H1 (cell line): ENCODE measurements at regions not wholly inside any gene's neighbourhood (a gene's known extent, or its start where the extent isn't known, plus 50 kb on each side); places are given as distances from the start of the nearest gene placed in this dataset.

ENCODE experiments used
- ASH2L ChIP-seq: fragments of 200-600, 300-600 bp; sonication (generic); IDR thresholded peaks from one replicate; pipeline ENCODE4 v1.7.1; 2017; ENCODE audit warnings: low read length
- CHD1 ChIP-seq: IDR thresholded peaks from 2 replicates; pipeline ENCODE4 v1.6.1; 2012; ENCODE audit warnings: low read depth, low read length, improper control_type of control experiment
- FOSL1 ChIP-seq: IDR thresholded peaks from 2 replicates; pipeline ENCODE4 v1.6.1; 2011; ENCODE audit warnings: mild to moderate bottlenecking, low read depth, low read length, moderate library complexity; ENCODE audit not compliant: insufficient read depth
- RFX5 ChIP-seq: IDR thresholded peaks from 2 replicates; pipeline ENCODE4 v1.6.1; 2011; ENCODE audit warnings: low read depth, low read length, improper control_type of control experiment, borderline replicate concordance

- TF ChIP-seq FOSL1 (no peak), RFX5 (no peak), CHD1 (no peak), ASH2L (no peak)
Measured at GRCh38 chr17:68711858-68712257, 110.7 kb upstream of the FAM20A start (continued).
